Hindlimb muscle (tissue), 1 donor: ENCODE measurements at regions not wholly inside any gene's neighbourhood (a gene's known extent, or its start where the extent isn't known, plus 50 kb on each side); places are given as distances from the start of the nearest gene placed in this dataset.

Source experiments
- DNase-seq: peaks from one replicate; pipeline ENCODE4 v3.0.0-alpha.2; 2013

GRCh38 chr4:181259081-181259709 lies 984.0 kb upstream of the TENM3 start:
- no peak for DNase-seq

- no peak for DNase-seq
Observed at GRCh38 chr4:181261279-181261678, 981.9 kb upstream of the TENM3 start.

- DNase-seq: no peak
Observed at GRCh38 chr4:181264893-181265292, 978.3 kb upstream of the TENM3 start.

GRCh38 chr4:181265370-181265769 lies 977.8 kb upstream of the TENM3 start:
- no peak for DNase-seq

- no peak for DNase-seq
Observed at GRCh38 chr4:181271116-181271640, 972.0 kb upstream of the TENM3 start.

GRCh38 chr4:181272422-181272821 lies 970.8 kb upstream of the TENM3 start:
- DNase-seq: peak; percentile 16

GRCh38 chr4:181278941-181279340 lies 964.3 kb upstream of the TENM3 start:
- DNase-seq: no peak

- no peak for DNase-seq
Observed at GRCh38 chr4:181281451-181281850, 961.8 kb upstream of the TENM3 start.

GRCh38 chr4:181289198-181289597 lies 954.0 kb upstream of the TENM3 start:
- no peak for DNase-seq

GRCh38 chr4:181291615-181292014 lies 951.6 kb upstream of the TENM3 start:
- no peak for DNase-seq

- DNase-seq: no peak
Observed at GRCh38 chr4:181293014-181293413, 950.2 kb upstream of the TENM3 start.

- DNase-seq: no peak
Observed at GRCh38 chr4:181293541-181293940, 949.7 kb upstream of the TENM3 start.

- no peak for DNase-seq
Observed at GRCh38 chr4:181294421-181294820, 948.8 kb upstream of the TENM3 start.

- no peak for DNase-seq
Observed at GRCh38 chr4:181301735-181302710, 941.2 kb upstream of the TENM3 start.

- DNase-seq: no peak
Observed at GRCh38 chr4:181307824-181308223, 935.4 kb upstream of the TENM3 start.

GRCh38 chr4:181308476-181309312 lies 934.5 kb upstream of the TENM3 start:
- no peak for DNase-seq

GRCh38 chr4:181312066-181312465 lies 931.1 kb upstream of the TENM3 start:
- DNase-seq: no peak

GRCh38 chr4:181319629-181320028 lies 923.6 kb upstream of the TENM3 start:
- DNase-seq: no peak

- DNase-seq: no peak
Observed at GRCh38 chr4:181323061-181323460, 920.1 kb upstream of the TENM3 start.

- no peak for DNase-seq
Observed at GRCh38 chr4:181330654-181331201, 912.5 kb upstream of the TENM3 start.

- no peak for DNase-seq
Observed at GRCh38 chr4:181331214-181331613, 912.0 kb upstream of the TENM3 start.

- no peak for DNase-seq
Observed at GRCh38 chr4:181345931-181346330, 897.3 kb upstream of the TENM3 start.
